WERI-Rb-1 (cell line): ENCODE measurements at regions not wholly inside any gene's neighbourhood (a gene's known extent, or its start where the extent isn't known, plus 50 kb on each side); places are given as distances from the start of the nearest gene placed in this dataset.
"Not testable (repeated sequence)": the region's sequence is repeated elsewhere in the genome, so short reads cannot be mapped to it uniquely, and the experiment has no call there.

ENCODE experiments used
- DNase-seq: peaks from one replicate; pipeline ENCODE4 v3.0.0-alpha.2; 2020
- H3K27ac ChIP-seq: fragments of 250-450 bp; sonication (Bioruptor Pico); 2 replicates; pipeline ENCODE4 v1.5.1; 2020; ENCODE audit warnings: mild to moderate bottlenecking, moderate library complexity
- H3K27me3 ChIP-seq: fragments of 250-450 bp; sonication (Bioruptor Pico); 2 replicates; pipeline ENCODE4 v1.5.1; 2021; ENCODE audit warnings: mild to moderate bottlenecking, low read depth, moderate library complexity; ENCODE audit not compliant: insufficient read depth, severe bottlenecking
- H3K36me3 ChIP-seq: fragments of 250-450 bp; sonication (Bioruptor Pico); 2 replicates; pipeline ENCODE4 v1.5.1; 2020; ENCODE audit warnings: mild to moderate bottlenecking, moderate library complexity
- H3K4me3 ChIP-seq: 2 replicates; pipeline ENCODE4 v1.5.1; 2011; ENCODE audit warnings: low read depth, mild to moderate bottlenecking, control low read depth, low read length
- H3K9me3 ChIP-seq: fragments of 250-450 bp; sonication (Bioruptor Pico); 2 replicates; pipeline ENCODE4 v1.5.1; 2021; ENCODE audit warnings: mild to moderate bottlenecking, moderate library complexity; ENCODE audit not compliant: severe bottlenecking
- CTCF ChIP-seq: IDR thresholded peaks from 2 replicates; pipeline ENCODE4 v1.5.1; 2011; ENCODE audit warnings: low read depth, mild to moderate bottlenecking, control low read depth, inconsistent platforms, low read length

GRCh38 chr6:77290798-77291197 is 172.5 kb downstream of the HTR1B start:
- Histone ChIP-seq H3K9me3 (no peaks in the 10 kb centered on the region), H3K27ac (no peak overlapping the region), H3K4me3 (no peak overlapping the region), H3K36me3 (no peaks in the 10 kb centered on the region), H3K27me3 (no peaks in the 10 kb centered on the region)
- DNase-seq, result no peak
- TF ChIP-seq CTCF, result no peak

- TF ChIP-seq CTCF, result no peak
Observed at GRCh38 chr6:77286541-77286940, 176.8 kb downstream of the HTR1B start.

GRCh38 chr6:77273929-77274328 is 189.4 kb downstream of the HTR1B start:
- H3K27me3 ChIP-seq, result no peaks in the 10 kb centered on the region
- no peak for DNase-seq
- H3K27ac ChIP-seq, result no peak overlapping the region
- peaks cover 7% of the 10 kb centered on the region for H3K9me3 ChIP-seq
- no peak for TF ChIP-seq CTCF
- no peaks in the 10 kb centered on the region for H3K36me3 ChIP-seq
- H3K4me3 ChIP-seq, result no peak overlapping the region

More at GRCh38 chr6:77286541-77286940, 176.8 kb downstream of the HTR1B start:
- Histone ChIP-seq H3K27ac (no peak overlapping the region), H3K4me3 (no peak overlapping the region), H3K9me3 (no peaks in the 10 kb centered on the region), H3K27me3 (no peaks in the 10 kb centered on the region), H3K36me3 (no peaks in the 10 kb centered on the region)
- no peak for DNase-seq

GRCh38 chr6:77264970-77265369 is 198.3 kb downstream of the HTR1B start:
- no peak for DNase-seq
- H3K27ac ChIP-seq, result no peak overlapping the region
- peak; percentile 37 for TF ChIP-seq CTCF
- no peak overlapping the region for H3K4me3 ChIP-seq
- no peaks in the 10 kb centered on the region for H3K9me3 ChIP-seq
- no peaks in the 10 kb centered on the region for H3K36me3 ChIP-seq
- no peaks in the 10 kb centered on the region for H3K27me3 ChIP-seq

GRCh38 chr6:77263003-77263402 is 200.3 kb downstream of the HTR1B start:
- Histone ChIP-seq H3K36me3 (no peaks in the 10 kb centered on the region), H3K4me3 (no peak overlapping the region), H3K9me3 (no peaks in the 10 kb centered on the region), H3K27ac (no peak overlapping the region), H3K27me3 (no peaks in the 10 kb centered on the region)
- no peak for DNase-seq
- no peak for TF ChIP-seq CTCF

- H3K27ac ChIP-seq, H3K27me3 ChIP-seq, H3K9me3 ChIP-seq, H3K4me3 ChIP-seq, H3K36me3 ChIP-seq, DNase-seq: not testable (repeated sequence)
Observed at GRCh38 chr6:77251801-77252200, 211.5 kb downstream of the HTR1B start.
